Femur (tissue), 1 donor: ENCODE measurements at regions not wholly inside any gene's neighbourhood (a gene's known extent, or its start where the extent isn't known, plus 50 kb on each side); places are given as distances from the start of the nearest gene placed in this dataset.

Experiments
- DNase-seq: peaks from one replicate; pipeline ENCODE4 v3.0.0-alpha.2; 2017

- no peak for DNase-seq
Observed at GRCh38 chr4:74878323-74878722, 54.6 kb upstream of the PARM1 start.

GRCh38 chr4:74875451-74875850, 57.5 kb upstream of the PARM1 start:
- DNase-seq, result no peak

DNA sequence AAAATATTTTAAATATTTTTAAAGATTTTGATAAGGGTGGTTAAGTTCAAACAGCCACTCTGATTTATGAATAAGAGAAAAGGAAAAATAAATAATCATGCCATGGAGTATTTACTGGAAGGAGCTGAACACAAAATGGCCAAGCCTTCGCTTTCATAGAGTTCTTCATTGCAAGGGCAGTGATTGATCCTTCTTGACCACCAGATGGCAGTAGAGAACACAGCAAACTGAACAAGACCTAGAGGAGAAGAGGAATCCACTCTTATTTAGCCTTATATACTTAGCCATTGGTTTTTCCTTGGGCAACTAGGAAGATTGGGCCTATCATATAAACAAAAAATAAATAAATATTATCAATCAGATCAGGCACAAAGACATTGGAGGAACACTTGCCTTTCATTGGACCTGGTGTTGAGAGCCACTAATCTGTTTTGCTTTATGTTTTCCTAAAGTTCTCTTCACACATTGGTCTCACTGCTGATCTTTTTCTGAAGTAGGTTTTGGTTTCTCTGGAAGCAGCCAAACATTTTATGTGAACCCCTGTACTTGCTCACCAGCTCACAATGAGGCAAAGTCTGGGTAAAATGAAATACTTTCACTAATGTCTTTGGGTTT, 58.1 kb upstream of the PARM1 start:
- peak; percentile 38 for DNase-seq

- DNase-seq, result no peak
Observed at GRCh38 chr4:74873545-74874301, 59.2 kb upstream of the PARM1 start.

- DNase-seq, result no peak
Observed at GRCh38 chr4:74858921-74859562, 64.7 kb upstream of the BTC start.

DNA sequence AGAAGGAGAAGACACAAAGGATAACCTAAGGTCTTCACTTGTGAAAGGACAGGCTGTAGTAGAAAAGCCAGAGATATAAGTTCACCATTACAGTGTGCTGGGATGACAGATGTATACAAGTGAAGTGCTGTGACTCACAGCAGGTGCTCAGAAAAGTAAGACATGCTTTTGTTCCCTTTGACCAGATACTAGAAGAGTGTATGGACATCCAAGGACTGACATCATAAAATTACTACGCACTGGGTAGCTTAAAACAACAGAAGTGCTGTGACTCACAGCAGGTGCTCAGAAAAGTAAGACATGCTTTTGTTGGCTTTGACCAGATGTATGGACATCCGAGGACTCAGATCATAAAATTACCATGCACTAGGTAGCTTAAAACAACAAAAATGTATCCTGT, 61.6 kb upstream of the BTC start:
- no peak for DNase-seq

- DNase-seq, result no peak
Observed at GRCh38 chr4:74848774-74849173, 54.5 kb upstream of the BTC start.

- DNase-seq, result no peak
Observed at GRCh38 chr4:74845834-74846233, 51.5 kb upstream of the BTC start.
